Uterus (tissue), 2 donors: ENCODE measurements at regions not wholly inside any gene's neighbourhood (a gene's known extent, or its start where the extent isn't known, plus 50 kb on each side); places are given as distances from the start of the nearest gene placed in this dataset.

ENCODE experiments used
- CTCF ChIP-seq, 4 experiments: fragments of 200-600 bp in 2 of 4; fragments of 450-650 bp in 2 of 4; sonication (generic) in 2 of 4; IDR thresholded peaks; one replicate each; pipeline ENCODE4 v1.5.1; 2016 to 2019; ENCODE audit warnings: antibody characterized with exemption in 4 of 4, mild to moderate bottlenecking in 2 of 4, moderate library complexity in 1 of 4
- POLR2A ChIP-seq, 2 donors: fragments of 450-650 bp; IDR thresholded peaks; one replicate each; pipeline ENCODE4 v1.6.1; 2016; ENCODE audit warnings: antibody characterized with exemption in 2 of 2, mild to moderate bottlenecking in 1 of 2, moderate library complexity in 1 of 2

GRCh38 chr14:62378057-62378456, 615.8 kb downstream of the SNAPC1 start:
- TF ChIP-seq POLR2A (IDR thresholded peaks at IDR 0.05) (no peak), CTCF (IDR thresholded peaks at IDR 0.05) (no peak)
